ENCODE measurements at regions not wholly inside any gene's neighbourhood (a gene's known extent, or its start where the extent isn't known, plus 50 kb on each side); places are given as distances from the start of the nearest gene placed in this dataset.
"Not testable (repeated sequence)": the region's sequence is repeated elsewhere in the genome, so short reads cannot be mapped to it uniquely, and the experiment has no call there.

DNA sequence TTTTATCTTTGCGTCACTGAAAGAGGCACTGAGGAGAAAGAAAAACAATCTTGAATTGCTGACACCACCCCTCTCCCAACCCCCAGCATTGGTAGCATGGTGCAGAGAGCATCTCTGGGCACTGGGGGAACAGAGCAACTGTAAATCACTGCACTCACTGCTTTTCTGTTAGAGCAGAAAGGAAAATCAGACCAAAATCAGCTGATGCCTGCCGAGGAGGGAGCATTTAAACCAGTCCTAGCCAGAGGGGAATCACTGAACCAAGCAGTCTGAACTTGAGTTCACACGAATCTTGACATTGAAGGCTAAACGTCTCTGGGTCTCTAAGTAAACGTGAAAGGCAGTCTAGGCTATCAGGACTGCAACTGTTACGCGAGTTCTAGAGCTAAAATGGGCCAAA, 205.8 kb downstream of the SPANXN4 start:
- no peak overlapping the region for H3K4me3 ChIP-seq (ENCODE audit: low read depth, low read length)
- DNase-seq (ENCODE audit: low read depth), result no peak

DNA sequence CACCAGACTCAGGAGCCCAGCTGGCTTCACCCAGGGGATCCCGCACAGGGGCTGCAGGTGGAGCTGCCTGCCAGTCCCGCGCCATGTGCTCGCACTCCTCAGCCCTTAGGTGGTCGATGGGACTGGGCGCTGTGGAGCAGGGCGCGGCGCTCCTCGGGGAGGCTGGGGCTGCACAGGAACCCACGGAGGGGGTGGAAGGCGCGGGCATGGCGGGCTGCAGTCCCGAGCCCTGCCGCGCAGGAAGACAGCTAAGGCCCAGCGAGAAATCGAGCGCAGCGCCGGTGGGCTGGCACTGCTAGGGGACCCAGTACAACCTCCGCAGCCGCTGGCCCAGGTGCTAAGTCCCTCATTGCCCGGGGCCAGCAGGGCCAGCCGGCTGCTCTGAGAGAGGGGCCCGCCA, 202.9 kb downstream of the SPANXN4 start:
- DNase-seq (ENCODE audit: low read depth); H3K4me3 ChIP-seq (ENCODE audit: low read depth, low read length): not testable (repeated sequence)

DNA sequence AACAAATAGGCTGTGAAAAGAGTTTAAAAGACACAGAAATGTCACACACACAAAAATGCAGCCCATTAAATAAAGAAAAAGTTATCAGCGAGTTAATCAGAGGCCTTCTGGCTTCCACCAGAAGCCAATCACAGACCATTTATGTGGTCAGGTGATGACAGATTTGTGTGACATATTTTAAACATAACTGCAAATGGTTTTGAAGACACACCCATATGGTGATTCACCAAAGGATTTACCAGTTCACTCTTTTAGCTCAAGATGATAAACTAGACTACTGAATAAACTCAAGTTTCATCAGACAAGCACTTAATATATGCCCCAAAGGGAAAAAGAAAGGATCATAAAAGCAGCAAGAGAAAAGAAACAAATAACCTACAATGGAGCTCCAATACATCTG, 181.2 kb downstream of the SPANXN4 start:
- DNase-seq (ENCODE audit: low read depth), result no peak
- no peak overlapping the region for H3K4me3 ChIP-seq (ENCODE audit: low read depth, low read length)

DNA sequence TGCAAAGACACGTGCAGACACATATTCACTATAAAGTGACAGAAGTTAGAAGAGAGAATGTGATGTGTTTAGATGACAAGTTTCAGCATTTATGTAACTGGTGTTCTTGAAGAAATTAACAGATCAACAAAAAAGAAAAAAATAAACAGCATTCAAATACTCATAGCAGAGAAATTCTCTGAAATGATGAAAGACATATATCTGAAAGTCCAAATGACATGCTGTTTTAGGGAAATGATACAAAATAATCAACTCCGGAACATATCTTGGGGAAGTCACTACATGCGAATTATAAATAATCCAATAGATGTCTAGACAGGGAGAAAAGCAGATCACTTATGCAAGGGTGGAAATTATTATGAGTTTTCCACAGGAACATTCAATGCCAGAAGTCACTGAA, 146.0 kb downstream of the SPANXN4 start:
- no peak for DNase-seq (ENCODE audit: low read depth)

DNA sequence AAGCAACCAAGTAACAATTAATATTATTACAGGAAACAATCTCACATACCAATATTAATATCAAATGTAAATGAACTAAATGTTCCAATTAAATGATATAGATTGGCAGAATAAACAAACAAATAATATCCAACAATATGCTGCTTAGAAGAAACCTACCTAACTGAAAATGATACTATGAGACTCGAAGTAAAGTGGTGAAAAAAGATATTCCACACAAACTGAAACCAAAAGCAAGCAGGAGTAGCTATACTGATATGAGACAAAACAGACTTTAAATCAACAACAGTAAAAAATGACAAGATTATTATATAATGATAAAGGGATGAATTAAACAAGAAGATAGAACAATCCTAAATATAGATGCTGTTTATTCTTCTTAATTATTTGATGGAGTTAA, 140.1 kb downstream of the SPANXN4 start:
- DNase-seq (ENCODE audit: low read depth), result no peak
- no peak overlapping the region for H3K4me3 ChIP-seq (ENCODE audit: low read depth, low read length)

More for the DNA sequence above, 146.0 kb downstream of the SPANXN4 start:
- H3K4me3 ChIP-seq (ENCODE audit: low read depth, low read length), result no peak overlapping the region

DNA sequence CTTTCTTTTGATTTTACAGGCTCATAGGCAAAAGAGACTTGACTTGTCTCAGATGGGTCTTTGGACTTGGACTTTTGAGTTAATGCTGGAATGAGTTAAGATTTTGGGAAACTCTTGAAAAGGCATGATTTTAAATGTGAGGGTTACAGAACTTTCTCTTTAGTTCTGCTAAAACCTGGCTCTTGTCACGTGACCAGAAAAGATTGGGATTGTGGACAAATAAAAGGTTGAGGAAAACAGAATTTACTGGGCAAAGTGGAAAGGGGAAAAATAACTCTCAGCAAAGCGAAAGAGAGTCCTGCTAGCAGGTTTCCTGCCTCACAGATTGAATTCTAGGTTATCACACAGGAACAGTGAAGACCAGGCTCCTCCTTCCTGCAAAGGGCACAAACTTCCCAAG, 114.0 kb downstream of the SPANXN4 start:
- H3K4me3 ChIP-seq (ENCODE audit: low read depth, low read length), result no peak overlapping the region
- no peak for DNase-seq (ENCODE audit: low read depth)

DNA sequence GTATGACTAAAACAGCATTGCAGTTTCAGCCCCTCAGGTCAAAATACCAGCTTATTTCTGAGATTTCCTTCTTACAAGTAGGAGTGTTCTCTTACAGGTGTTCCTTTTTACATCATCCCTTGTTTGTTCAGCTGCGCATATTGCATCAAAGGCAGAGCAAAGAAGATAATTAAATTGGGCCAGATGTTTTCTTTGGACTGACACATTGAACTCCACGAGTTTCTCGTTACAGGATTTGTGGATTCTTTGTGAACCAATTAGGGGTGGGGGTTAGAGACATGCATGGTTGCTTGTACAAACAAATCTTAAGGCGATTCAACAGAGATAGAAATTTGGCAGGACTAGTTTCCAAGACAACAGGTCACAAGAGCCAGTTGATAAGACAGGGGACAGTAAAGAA, 95.7 kb downstream of the SPANXN4 start:
- H3K4me3 ChIP-seq (ENCODE audit: low read depth, low read length), result no peak overlapping the region
- DNase-seq (ENCODE audit: low read depth), result no peak

DNA sequence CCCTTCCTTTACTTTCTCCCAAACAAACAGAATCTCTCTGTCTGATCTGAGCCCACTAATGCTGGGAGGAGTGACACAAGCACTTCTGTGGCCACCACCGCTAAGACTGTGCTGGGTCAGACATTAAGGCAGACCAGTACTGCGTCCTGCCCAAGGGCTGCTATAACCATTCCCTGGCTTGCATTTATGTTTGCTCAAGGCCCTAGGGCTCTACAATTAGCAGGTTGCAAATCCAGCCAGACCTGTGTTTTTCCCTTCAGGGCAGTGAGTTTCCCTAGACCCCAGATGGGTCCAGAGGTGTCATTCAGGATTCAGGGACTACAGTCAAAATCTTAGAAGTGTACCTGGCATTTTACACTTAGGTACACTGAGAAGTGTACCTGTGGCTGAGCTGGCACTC, 89.7 kb downstream of the SPANXN4 start:
- no peak overlapping the region for H3K4me3 ChIP-seq (ENCODE audit: low read depth, low read length)
- DNase-seq (ENCODE audit: low read depth), result no peak

DNA sequence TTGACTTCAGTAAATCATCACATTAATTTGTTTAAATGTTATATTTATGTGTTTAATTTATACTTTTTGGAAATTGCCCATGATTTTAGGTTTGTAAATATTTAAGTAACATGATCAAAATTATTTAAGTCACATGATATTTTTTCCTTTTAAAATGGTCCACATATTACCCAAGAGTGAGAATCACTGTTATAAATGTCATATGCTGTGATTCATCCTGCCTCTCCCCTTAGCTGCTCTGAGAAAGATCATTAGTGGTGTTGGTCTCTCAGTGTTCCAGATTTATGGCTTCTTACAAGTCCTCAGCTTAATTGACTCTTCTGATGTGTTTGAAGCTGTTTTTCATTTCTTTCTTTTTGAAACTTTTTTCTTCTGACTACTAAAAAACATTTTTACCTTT, 70.1 kb downstream of the SPANXN4 start:
- no peak overlapping the region for H3K4me3 ChIP-seq (ENCODE audit: low read depth, low read length)
- DNase-seq (ENCODE audit: low read depth), result no peak

DNA sequence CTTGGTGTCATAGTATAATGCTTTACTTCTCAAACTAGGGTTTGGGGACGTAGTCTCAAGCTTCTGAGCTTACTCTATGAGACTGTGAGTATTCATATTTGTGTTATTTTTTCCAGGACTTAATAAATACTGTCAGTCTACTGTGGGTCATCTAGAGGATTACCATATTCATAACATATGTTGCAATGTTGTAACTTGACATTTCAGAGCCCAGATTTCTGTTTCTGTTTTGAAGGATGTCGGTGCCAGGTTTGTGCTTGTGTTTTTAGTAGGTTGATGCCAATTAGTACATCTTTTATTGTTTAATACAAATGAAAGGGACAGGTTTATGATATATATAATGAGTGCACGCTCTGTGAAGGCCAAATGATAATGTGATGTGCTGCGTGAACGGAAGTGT, 69.6 kb downstream of the SPANXN4 start:
- no peak for DNase-seq (ENCODE audit: low read depth)
- H3K4me3 ChIP-seq (ENCODE audit: low read depth, low read length), result no peak overlapping the region

DNA sequence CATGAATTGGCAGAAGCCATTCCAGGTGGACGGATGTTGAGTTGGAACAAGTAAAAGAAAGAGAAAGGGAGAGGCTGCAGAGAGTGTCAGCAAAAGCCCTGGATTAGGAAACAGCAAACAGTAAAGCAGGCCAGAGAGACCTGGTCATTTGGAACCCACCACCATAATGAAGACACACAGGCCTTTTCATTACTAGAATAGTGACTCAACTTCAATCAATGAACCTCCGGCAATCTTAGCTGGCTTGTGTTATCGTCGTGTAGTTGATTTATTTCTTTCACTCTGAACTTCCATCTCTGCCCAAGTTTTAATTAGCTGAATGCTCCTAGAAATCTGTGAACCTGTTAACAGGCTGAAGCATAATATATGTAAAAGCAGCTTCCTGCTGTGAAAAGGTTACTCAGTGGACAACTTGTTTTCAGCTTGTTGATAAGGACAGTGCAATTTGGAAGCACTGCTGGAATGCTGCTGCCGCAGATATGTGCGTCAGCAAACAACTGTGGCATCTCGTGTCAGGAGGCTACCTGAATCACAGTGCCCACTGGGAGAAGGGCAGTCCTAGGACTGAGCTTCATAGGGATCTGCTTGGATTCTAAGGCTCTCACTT, 68.8 kb downstream of the SPANXN4 start:
- no peak overlapping the region for H3K4me3 ChIP-seq (ENCODE audit: low read depth, low read length)
- no peak for DNase-seq (ENCODE audit: low read depth)

Data from skeletal muscle cell (primary cell).